Bronchial epithelial cell (primary cell): ENCODE measurements at regions not wholly inside any gene's neighbourhood (a gene's known extent, or its start where the extent isn't known, plus 50 kb on each side); places are given as distances from the start of the nearest gene placed in this dataset.

Experiments used
- DNase-seq: peaks from one replicate; pipeline ENCODE4 v3.0.0-alpha.2; 2010; ENCODE audit warnings: low read depth
- FAIRE-seq: peaks from 2 replicates; lab custom pipeline; 2011; peaks lifted over from hg19 to GRCh38; lab: Jason Lieb, UNC
- H3K27me3 ChIP-seq: 2 replicates; pipeline ENCODE4 v1.5.1; 2011; ENCODE audit warnings: low read length; ENCODE audit not compliant: control insufficient read depth, insufficient read depth
- H3K36me3 ChIP-seq: 2 replicates; pipeline ENCODE4 v1.5.1; 2011; ENCODE audit warnings: low read length; ENCODE audit not compliant: control insufficient read depth, insufficient read depth
- H3K4me3 ChIP-seq: 2 replicates; pipeline ENCODE4 v1.5.1; 2011; ENCODE audit warnings: mild to moderate bottlenecking, low read depth, low read length, control low read depth
- CTCF ChIP-seq: IDR thresholded peaks from 2 replicates; pipeline ENCODE4 v1.5.1; 2011; ENCODE audit warnings: mild to moderate bottlenecking, moderate library complexity, low read length, control low read depth, inconsistent platforms; ENCODE audit not compliant: insufficient read depth, severe bottlenecking

DNA sequence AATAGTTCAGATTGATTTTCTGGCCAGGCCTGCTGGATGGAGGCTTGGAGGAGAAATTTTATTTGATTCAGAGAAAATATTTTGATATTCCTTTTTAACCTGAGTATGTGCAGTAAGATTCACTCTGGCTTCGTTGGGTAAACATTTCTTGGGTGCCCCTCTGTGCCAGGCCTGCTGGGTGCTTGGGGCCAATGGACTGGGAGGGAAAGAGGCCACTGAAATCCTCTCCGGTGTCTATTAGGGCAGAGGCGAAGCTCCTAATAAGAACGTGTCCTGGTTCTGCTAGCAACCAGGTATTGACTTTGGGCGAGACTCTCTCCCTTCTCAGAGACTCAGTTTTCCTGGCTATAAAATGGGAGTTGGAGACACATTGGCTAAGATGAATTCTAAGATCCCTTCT, 122.5 kb downstream of the CYLD start:
- H3K27me3 ChIP-seq, result no peaks in the 10 kb centered on the region
- no peaks in the 10 kb centered on the region for H3K36me3 ChIP-seq
- no peak for DNase-seq
- no peak for FAIRE-seq
- H3K4me3 ChIP-seq, result no peak overlapping the region
- no peak for TF ChIP-seq CTCF

DNA sequence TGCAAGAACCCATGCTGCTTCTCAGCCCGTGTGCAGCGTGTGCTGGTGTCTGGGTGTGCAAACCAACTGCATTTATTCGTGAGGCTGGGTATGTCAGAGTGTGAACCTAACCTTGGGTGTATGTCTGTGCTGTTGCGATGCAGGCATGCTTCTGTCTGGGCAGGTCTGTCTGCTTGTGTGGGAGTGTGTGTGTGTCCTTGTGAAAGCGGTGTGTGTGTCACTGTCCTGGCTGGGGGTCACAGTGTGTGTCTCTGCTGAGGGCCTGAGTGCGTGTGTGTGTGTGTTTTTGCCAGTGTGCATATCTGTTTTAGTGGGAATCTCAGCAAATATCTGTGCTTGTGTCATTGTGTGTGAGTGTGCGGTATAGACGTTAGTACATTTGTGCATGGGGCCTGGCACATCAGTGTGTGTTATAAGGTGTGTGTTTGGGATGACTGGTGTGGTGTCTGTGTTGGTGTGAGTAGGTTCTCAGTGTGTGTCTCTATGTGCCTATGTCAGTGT, 121.8 kb downstream of the CYLD start:
- Histone ChIP-seq H3K27me3 (no peaks in the 10 kb centered on the region), H3K36me3 (no peaks in the 10 kb centered on the region), H3K4me3 (no peak overlapping the region)
- DNase-seq (no peak), FAIRE-seq (peak; percentile 98)
- TF ChIP-seq CTCF, result no peak

DNA sequence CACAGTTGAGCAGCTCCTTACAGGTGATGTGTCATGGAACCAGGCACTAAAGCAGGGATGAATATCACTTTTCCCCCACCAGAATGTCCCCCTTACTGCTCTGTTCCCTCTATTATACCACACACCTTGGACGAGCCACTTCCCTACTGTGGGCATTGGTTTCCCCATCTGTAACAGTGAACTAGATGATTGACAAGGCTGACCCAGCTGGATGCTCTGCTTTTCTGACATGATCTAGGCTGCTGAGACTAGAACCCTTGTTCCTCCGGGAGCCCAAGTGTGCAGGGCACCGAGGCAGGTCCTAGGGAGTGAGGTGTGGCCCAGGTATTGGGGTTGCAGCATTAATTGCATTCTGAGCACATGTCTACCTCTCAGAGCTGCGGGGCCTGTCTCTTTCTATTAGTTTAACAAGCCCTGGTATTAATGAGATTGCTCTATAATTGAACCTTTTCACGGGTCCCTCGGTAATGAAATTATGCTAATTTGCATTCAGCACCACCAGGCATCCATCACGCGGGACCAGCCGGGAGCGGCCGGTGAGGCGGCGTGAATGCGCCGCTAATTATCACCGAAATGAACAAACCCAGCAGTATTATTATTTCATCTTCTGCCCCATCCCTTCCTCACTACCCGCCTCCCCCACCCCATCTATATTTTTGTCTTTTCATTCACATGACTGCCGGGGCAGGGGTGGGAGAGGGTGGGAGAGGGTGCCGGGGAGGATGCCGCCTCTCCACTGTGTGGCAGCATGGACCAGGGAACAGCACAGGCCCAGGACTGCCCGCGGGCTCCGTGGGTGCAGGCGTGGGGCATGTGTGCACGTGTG, 121.1 kb downstream of the CYLD start:
- DNase-seq, result no peak
- FAIRE-seq, result no peak
- Histone ChIP-seq H3K4me3 (no peak overlapping the region), H3K36me3 (no peaks in the 10 kb centered on the region), H3K27me3 (no peaks in the 10 kb centered on the region)
- no peak for TF ChIP-seq CTCF

GRCh38 chr16:50861970-50862411, 120.1 kb downstream of the CYLD start:
- DNase-seq (peak; percentile 65), FAIRE-seq (no peak)

DNA sequence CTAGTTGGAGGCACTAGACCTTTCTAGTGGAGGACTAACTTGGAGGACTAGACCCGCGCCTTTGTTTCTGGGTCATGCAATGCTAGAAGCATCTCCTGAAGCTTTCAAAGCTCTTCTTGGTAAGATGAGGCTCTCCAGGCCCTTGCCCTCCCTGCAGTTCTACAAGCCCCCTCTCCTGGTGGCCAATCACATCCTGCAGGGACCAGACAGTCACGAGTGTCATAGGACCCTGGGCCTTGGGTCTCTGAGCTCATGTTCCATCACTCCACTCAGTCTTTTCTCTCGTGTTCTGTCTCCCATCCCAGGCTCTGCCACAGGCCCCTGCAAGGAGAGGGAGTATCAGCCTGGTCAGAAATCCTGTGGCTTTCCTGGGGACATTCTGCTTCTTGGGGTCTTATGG, 119.6 kb downstream of the CYLD start:
- H3K36me3 ChIP-seq, result no peaks in the 10 kb centered on the region
- no peak for TF ChIP-seq CTCF
- DNase-seq (no peak), FAIRE-seq (no peak)
- H3K4me3 ChIP-seq, result no peak overlapping the region
- H3K27me3 ChIP-seq, result no peaks in the 10 kb centered on the region

More at GRCh38 chr16:50861970-50862411, 120.1 kb downstream of the CYLD start:
- H3K36me3 ChIP-seq, result no peaks in the 10 kb centered on the region
- H3K27me3 ChIP-seq, result no peaks in the 10 kb centered on the region
- no peak overlapping the region for H3K4me3 ChIP-seq
- no peak for TF ChIP-seq CTCF
